LHCN-M2 (cell line): ENCODE measurements at regions not wholly inside any gene's neighbourhood (a gene's known extent, or its start where the extent isn't known, plus 50 kb on each side); places are given as distances from the start of the nearest gene placed in this dataset.
"Not testable (repeated sequence)": the region's sequence is repeated elsewhere in the genome, so short reads cannot be mapped to it uniquely, and the experiment has no call there.

ENCODE experiments used
- DNase-seq: peaks from one replicate; pipeline ENCODE4 v3.0.0-alpha.2; 2012; ENCODE audit warnings: low read depth

DNA sequence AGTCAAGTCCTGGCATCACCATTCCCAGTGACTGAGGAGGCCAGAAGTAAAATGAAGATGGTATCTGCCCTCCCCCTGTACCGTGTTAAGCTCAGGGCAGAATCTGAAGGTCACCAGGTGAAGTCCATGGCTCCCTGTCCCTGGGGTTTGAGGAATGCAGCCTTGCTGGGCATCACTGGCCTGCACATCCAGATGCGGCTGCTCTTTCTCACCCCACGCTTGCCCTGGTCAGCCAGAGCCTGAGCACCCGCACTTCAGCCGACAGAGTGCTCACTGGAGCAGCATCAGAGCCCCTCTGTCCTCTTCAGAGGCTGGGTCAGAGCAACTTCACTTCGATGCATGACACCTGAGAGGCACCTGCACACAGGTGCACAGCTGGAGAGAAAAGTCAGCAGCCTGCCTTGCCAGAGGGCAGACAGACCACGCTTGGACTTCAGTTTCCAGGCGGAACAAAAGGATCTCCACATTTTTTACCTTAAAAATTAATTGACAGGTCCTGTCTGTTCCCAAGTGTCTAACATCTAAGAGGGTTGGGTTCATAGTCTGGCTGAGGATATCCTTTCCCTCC is 267.3 kb downstream of the ANAPC1 start:
- DNase-seq, result no peak

DNA sequence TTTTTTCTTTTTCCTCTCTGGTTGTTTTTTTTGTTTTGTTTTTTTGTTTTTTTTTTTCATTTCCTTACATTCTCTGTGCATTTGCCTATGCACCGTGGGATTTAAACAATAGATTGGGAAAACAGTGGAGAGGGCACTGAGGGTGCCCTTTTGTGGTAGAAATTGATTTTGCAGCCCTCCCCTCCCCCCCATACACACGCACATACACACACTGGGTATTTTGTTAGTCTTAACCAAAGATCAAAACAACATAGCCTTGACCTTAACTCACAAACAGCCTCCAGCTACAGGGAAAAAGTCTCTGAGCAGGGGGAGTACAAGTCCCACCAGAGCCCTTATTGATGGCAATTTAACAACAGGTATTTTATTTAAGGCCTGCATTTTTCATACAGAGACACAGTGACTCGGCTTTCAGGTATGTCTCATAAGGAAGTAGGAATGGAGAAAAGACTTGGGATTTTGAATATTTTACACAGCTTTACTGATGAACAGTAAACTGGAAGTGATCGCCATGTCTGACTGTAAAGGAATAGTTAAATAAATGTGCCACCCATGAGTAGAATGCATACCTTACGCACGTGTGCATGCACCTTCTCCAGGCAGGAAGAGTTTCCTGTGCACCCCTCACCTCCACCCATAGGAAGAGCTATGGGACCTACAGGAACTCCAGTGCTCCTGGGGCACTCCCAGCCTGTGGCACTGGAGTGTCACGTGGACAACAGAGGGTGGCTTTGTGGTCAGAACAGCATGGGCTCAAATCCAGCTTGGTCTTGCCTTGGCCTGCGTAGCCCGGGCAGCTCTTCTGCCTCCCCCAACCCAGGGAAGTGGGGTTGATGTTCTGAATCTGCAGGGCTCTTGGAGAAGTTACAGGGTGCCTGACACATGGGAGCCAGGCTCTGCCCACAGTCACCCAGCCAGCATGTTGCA is 266.4 kb downstream of the ANAPC1 start:
- DNase-seq, result no peak

DNA sequence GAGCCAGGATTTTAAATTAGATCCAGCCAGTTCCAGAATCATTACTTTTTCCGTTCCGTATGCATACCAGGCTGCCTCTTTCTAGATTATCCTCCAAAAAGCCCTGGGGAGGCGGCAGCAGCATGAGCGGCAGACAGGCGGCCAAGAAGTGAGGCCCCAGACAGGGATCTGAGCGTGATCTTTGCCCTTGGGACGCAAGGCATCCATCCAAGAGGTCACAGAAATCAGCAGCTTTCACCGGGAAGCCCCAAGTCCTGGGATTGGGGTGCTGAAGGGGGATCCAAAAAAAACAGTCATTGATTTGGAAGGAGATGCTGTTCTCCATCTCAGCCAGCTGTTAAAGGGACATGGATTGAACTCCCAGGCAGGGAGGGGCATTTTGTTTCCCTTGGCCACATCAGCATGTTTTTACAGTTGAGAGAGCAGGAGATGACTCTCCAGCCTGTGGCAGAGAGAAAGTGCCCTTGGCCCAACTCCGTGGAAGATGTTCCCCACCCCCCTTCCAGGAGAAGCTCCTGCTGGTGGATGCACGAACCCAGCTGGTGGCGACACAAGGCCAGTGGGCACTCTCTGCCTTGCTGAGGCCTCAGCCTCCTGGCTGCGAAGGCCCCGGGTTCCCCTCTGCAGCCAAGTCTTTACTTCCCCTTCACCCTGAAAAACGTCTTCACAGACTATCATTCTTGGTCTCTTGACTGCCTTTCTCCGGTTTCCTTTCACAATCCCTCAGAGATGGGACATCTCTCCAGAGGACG is 265.6 kb downstream of the ANAPC1 start:
- DNase-seq, result peak; percentile 59

DNA sequence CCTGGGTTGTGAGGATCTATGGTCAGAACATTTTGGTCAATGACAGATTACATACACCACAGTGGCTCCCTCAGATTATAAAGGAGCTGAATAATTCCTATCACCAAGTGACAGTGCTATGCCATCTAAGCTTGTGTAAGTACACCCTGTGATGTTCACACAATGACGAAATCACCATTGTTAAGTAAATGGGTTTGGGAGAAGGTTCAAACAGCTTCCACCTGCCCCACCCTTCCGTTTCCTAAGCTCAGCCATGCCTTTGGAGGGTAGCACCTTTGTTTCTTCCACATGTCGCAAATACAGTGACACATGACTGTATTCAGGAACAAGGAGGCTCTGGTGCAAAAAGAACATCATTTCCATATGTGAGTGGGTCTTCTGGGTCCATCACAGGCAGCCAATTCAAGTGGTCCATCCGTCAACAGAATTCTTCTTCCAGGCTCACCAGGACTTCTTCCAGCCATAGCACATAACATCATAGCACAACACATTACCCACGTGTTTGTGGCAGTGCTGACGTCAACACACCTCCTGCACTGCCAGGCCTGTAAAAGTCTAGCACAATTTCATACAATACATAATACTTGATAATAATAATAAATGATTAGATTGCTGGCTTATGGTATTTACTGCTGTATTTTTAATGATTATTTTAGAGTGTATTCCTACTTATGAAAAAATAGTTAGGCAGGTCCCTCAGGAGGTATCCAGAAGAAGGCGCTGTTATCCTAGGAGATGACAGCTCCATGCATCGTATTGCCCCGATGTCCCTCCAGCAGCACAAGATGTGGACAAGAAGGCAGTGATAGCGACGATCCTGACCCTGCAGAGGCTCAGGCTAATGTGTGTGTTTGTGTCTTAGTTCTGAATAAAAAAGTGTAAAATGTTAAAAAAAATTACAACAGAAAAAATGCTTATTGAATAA is 264.8 kb downstream of the ANAPC1 start:
- no peak for DNase-seq

DNA sequence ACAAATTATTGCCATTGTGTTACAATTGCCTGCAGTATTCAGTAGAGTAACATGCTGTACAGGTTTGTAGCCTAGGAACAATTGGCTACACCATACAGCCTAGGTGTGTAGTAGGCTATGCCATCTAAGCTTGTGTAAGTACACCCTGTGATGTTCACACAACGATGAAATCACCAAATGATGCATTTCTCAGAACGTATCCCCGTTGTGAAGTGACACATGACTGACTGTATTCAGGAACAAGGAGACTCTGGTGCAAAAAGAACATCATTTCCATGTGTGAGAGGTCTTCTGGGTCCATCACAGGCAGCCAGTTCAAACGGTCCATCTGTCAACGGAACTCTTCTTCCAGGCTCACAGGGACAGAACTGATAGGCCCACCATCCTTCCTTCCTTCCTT is 263.7 kb downstream of the ANAPC1 start:
- no peak for DNase-seq

DNA sequence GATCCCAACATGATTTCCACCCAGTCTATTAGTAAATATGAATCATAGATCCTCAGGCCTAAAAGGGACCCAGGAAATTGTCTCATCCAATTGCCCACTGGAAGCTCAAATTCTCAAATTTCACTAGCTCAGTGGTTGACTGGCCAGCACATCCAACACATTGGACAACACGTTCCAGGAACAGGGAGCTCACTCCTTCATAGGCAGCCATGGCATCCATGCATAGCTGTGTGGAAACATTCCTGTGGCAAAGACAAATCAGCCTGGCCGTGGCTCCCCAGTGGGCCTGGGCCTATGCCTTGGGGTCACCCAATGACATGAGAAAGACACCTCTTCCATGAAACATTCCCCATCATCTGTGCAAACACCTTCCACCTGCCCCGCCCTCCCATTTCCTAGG is 261.1 kb downstream of the ANAPC1 start:
- peak; percentile 57 for DNase-seq

DNA sequence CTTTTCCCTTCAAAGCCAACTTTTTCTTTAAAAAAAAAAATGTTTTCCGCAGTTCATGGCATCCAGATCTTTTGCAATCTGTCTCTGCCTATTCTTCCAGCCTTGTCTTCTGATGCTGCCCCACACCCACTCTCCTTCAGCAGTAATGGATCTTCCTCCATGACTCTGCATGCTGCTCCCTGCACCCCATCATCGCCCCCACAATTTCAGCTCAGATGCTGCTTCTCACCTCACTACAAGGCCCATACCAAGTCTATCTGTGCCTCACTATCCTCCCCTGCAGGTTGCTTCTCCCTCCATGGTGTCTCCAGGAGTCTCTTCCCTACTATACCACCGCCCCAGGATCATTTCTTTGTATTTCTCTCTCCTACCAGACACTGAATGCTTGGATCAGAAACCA is 260.6 kb downstream of the ANAPC1 start:
- DNase-seq, result no peak

DNA sequence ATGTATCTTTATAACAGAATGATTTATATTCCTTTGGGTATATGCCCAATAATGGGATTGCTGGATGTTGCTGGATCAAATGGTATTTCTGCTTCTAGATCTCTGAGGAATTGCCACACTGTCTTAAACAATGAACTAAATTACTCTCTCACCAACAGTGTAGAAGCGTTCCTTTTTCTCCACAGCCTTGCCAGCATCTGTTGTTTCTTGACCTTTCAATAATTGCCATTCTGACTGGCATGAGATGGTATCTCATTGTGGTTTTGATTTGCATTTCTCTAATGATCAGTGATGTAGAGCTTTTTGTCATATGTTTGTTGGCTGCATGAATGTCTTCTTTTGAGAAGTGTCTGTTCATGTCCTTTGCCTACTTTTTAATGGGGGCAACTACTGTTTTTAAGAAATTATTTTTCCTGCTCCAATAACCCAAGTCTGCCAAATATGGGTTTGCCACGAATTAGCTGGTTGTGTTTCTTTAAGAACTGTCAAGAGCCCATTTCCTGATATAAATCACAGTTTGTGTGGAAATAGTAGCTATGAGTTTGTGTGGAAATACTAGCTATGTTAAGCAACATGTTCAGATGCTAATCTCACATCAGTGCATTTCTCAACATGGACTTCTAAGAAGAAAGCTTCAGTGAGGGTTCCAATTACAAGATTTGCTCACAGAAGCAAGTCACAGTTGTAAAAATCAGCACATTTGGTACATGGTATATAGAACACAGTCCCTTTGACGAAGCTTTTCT is 259.4 kb downstream of the ANAPC1 start:
- peak; percentile 85 for DNase-seq

DNA sequence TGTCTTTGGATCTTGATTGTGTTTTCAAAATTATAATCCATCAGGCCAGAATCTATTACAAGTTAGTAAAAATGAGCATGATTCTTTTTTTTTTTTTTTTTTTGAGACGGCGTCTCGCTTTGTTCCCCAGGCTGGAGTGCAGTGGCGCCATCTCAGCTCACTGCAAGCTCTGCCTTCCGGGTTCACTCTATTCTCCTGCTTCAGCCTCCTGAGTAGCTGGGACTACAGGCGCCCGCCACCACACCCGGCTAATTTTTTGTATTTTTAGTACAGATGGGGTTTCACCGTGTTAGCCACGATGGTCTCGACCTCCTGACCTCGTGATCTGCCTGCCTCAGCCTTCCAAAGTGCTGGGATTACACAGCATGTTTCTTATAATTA is 258.8 kb downstream of the ANAPC1 start:
- not testable (repeated sequence) for DNase-seq

DNA sequence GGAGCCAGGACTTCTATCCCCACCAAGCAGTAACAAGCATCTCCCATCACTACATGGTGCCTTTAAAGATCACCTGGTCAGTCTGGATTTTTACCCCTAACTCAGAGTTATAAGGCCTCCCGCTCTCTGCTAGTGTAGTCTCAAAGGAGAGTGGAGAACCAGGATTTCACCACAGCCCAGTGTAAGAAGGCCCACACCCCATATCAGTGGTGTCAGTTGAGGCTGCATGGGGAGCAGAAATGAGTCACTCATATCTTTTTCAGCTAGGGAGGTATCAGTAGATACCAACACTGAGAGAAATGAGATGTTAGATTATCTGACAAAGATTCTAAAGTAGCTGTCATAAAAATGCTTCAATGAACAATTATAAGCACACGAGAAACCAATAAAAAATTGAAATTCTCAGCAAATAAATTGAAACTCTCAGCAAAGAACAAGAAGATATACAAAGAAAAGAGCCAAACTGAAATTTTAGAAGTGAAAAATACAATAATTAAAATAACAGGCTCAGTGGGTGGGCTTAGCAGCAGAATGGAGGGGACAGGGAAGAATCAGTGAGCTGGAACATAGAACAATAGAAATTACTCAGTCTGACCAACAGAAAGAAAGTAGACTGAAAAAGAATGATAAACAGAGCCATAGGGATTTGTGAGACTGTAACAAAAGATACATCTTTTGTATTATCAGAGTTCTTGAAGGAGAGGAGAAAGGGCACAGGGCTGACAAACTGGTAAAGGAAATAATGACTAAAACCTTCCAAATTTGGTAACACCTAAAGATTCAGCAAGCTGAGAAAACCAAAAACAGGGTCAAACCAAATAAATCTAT is 257.7 kb downstream of the ANAPC1 start:
- no peak for DNase-seq

DNA sequence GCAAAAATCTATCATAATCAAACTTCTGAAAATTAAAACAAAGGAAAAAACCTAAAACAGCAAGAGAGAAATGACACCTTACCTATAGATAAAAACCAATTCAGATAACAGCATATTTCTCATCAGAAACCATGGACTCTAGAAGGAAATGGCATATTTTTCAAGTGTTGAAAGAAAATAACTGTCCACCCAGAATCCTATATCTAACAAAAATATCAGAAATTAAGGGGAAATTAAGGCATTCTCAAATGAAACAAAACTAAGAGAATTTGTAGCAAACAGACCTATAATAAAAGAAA is 257.2 kb downstream of the ANAPC1 start:
- no peak for DNase-seq

DNA sequence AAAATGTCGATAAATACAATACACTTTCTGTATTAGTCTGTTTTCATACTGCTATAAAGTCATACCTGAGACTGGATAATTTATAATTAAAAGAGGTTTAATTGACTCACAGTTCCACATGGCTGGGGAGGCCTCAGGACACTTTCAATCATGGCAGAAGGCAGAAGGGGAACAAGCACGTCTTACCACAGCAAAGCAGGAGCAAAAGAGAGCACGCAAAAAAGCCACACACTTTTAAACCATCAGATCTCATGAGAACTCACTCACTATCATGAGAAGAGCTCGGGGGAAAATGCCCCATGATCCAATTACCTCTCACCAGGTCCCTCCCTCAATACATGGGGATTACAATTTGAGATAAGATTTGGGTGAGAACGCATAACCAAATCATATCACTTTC is 256.7 kb downstream of the ANAPC1 start:
- DNase-seq, result no peak

DNA sequence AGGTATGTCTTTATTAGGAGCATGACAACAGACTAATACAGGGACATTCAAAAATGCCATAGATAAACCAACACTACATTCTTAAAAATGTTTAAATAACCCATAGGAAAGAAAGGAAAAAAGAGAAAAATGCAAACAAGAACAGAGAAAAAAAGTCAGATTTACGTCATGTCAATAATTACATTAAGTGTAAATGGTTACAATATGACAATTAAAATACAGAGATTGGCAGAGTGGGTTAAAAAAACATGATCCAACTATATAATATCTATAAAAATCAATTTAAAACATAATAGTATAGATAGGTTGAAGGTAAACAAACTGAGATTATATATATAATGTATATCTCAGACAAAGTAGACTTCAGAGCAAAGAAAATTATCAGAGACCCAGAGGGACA is 255.8 kb downstream of the ANAPC1 start:
- no peak for DNase-seq

DNA sequence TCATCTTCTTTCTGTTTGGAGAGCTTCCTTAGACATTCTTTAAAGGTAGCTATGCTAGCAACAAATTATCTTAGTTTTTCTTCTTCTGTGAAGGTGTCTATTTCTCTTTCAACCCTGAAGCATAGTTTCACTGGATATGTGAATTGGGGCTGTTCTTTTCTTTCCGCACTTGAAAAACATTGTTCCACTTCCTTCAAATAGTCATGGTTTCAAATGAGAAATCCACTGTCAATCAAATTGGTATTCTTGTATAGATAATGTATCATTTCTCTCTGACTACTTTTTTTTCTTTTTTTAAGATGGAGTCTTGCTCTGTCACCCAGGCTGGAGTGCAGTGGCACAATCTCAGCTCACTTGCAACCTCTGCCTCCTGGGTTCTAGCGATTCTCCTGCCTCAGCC is 254.0 kb downstream of the ANAPC1 start:
- DNase-seq, result no peak

DNA sequence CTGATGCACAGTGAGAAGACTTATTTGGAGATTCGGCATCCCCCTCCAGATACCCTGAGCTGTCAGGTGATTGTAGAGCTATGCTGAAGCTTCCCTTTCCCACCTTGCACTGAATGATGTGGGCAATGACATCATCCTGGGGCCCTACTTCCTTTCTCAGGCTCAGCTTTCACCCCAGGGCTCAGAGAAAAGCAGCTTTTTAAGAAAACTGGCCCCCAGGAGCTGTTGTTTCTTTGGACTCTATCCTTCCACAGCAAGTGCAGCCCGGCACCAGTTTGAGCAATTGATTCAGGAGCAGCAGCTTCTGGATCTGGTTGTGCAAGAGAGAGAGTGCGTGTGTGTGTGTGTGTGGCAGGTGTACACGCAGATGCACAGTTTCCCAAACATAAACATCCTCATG is 251.3 kb downstream of the ANAPC1 start:
- DNase-seq, result no peak

DNA sequence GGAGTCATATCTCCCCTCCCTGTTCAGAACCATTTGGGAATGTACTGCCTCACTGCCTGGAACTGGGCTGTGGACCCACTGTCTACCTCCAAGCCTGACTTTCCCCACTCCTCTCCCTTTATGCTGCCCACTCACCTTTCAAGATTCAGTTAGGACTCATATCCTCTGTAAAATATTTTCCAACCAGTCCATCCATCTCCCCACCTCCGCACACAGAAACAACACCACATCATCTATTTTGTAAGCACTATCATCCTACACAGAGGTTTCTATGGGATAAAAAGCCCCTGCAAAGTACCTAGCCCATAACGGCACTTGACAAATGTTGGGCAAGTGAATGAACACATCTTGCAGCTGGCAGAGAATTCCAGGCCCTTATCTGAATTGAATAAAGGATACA is 250.8 kb downstream of the ANAPC1 start:
- no peak for DNase-seq

DNA sequence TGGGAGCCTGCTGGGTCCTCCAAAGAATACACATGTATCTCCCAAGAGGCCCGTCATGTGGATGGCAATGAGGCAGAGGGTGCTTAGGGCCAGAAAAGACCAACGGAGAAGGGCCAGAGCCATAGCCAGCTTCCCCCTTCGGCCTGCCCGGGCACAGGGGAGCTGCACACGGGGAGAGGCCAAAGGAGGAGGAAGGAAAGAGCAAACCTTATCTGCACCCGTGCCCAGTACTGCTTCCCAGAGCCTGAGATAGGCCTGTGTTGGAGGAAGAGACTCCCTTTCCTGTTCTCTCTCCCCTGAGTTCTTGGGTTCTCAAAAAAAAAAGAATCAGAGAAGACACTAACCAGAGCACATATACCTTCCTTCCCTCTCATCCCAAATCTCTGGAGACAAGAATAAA is 250.3 kb downstream of the ANAPC1 start:
- DNase-seq, result no peak

DNA sequence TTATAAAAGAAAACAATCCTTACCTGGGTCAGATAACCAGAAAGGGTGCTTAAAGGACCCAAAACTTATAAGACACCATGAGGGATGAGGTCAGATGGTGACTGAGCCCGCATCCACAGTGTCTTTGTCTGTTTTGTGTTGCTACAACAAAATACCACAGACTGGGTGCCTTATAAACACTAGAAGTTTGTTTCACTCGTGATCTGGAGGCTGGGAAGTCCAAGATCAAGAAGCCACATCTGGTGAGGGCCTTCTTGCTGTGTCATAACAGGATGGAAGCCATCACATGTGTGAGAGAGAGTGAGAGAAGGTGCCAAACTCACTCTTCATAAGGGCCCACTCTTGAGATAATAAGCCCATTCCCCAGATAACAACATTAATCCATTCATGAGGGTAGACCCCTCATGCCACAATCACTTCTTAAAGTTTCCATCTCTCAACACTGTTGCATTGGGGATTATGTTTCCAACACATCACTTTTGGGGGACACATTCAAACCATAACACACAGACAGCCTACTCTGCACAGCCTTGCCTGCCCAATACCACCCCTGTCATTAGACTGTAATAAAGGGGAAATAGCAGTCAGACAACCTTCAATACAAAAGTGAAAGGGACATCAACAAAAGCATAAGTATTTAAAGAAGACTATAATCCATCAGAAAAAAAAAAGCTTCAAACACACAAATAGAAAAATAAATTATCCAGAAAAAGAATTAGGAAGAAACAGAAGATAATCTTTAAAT is 249.8 kb downstream of the ANAPC1 start:
- no peak for DNase-seq

DNA sequence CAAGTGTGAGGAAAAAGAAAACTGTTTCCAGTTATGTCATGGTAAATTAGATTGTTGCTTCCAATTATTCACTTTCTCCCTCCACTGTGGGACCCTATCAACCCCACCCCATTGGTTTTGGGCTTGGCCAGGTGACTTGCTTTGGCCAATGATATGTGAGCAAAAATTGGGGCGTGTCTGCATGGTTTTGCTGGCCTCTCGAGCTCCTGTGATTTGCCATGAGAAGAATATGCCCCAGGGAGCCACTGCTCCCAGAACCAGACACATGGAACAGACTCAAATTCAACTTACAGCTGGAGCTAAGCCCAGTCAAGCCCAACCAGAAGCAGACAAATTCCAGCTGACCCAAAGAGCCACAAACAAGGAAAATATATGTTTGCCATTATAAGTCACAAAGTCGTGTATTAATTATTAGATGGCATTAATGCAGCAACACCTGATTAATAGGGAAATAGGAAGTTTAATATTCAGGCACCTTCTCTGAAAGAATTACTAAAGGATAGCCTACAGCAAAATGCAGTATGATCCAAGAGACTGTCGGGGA is 248.9 kb downstream of the ANAPC1 start:
- no peak for DNase-seq
